Esophagus muscularis mucosa (tissue), 4 donors: ENCODE measurements at regions not wholly inside any gene's neighbourhood (a gene's known extent, or its start where the extent isn't known, plus 50 kb on each side); places are given as distances from the start of the nearest gene placed in this dataset.

Experiments used
- DNase-seq: peaks from one replicate; pipeline ENCODE4 v3.0.0-alpha.2; 2017; ENCODE audit errors: extremely low spot score
- H3K27ac ChIP-seq, 4 donors: fragments of 200-600 bp; sonication (generic); replicated peaks in 1 of 4; 1 replicate in 3 of 4; 2 replicates in 1 of 4; pipeline ENCODE4 v1.5.1; 2016 to 2019; ENCODE audit warnings: mild to moderate bottlenecking in 1 of 4
- H3K27me3 ChIP-seq, 4 donors: fragments of 200-600 bp; sonication (generic); one replicate each; pipeline versions ENCODE4 v1.5.1 to v1.6.0; 2016 to 2019
- H3K36me3 ChIP-seq, 4 donors: fragments of 200-600 bp; sonication (generic); one replicate each; pipeline ENCODE4 v1.5.1; 2016 to 2019
- H3K4me1 ChIP-seq, 4 donors: fragments of 200-600 bp; sonication (generic); one replicate each; pipeline ENCODE4 v1.5.1; 2016 to 2019
- H3K4me3 ChIP-seq, 4 donors: fragments of 200-600 bp; sonication (generic); 1 replicate in 2 of 4; 2 replicates in 2 of 4; pipeline ENCODE4 v1.5.1; 2016 to 2019; ENCODE audit warnings: mild to moderate bottlenecking in 4 of 4, moderate library complexity in 1 of 4
- H3K9me3 ChIP-seq, 4 donors: fragments of 200-600 bp; sonication (generic); 1 replicate in 3 of 4; 2 replicates in 1 of 4; pipeline ENCODE4 v1.5.1; 2016 to 2019
- EP300 ChIP-seq: sonication (generic); formaldehyde crosslinking; IDR thresholded peaks from one replicate; pipeline ENCODE4 v1.6.1; 2017; ENCODE audit warnings: antibody characterized with exemption
- POLR2A ChIP-seq: fragments of 450-650 bp; IDR thresholded peaks from one replicate; pipeline ENCODE4 v1.6.1; 2017; ENCODE audit warnings: antibody characterized with exemption, moderate library complexity, mild to moderate bottlenecking, low read depth
- POLR2AphosphoS5 ChIP-seq, 2 donors: sonication (generic); formaldehyde crosslinking; IDR thresholded peaks; one replicate each; pipeline ENCODE4 v1.6.1; 2017; ENCODE audit warnings: antibody characterized with exemption in 2 of 2
- WGBS: methylation state at CpG from one replicate; pipeline ENCODE4 v1.1.5; 2018; 5-methylcytosine and 5-hydroxymethylcytosine counted together
- intact Hi-C: fragments of 100-400 bp; cut with DNase I; formaldehyde crosslinking; loops from one replicate; pipeline ENCODE4 v1.15.1; 2023
- TF ChIP-seq, protein P1 (sequence below), 3 experiments: fragments of 200-600 bp in 2 of 3; fragments of 450-650 bp in 1 of 3; sonication (generic) in 2 of 3; IDR thresholded peaks; one replicate each; pipeline ENCODE4 v1.5.1; 2017 to 2019; ENCODE audit warnings: antibody characterized with exemption in 3 of 3, mild to moderate bottlenecking in 2 of 3, moderate library complexity in 1 of 3

GRCh38 chr21:16318651-16319300 is 589.0 kb downstream of the USP25 start:
- no peak for DNase-seq
- H3K36me3 ChIP-seq, result no peaks in the 10 kb centered on the region
- no peak overlapping the region for H3K4me3 ChIP-seq
- H3K27ac ChIP-seq, result no peak overlapping the region
- H3K27me3 ChIP-seq, result no peaks in the 10 kb centered on the region
- H3K4me1 ChIP-seq, result peaks cover 0 to 10% (median 4%) of the 10 kb centered on the region in 4 donors
- H3K9me3 ChIP-seq, result no peaks in the 10 kb centered on the region
- TF ChIP-seq POLR2AphosphoS5 (IDR thresholded peaks at IDR 0.05) (no peak), POLR2A (no peak), EP300 (no peak)
- TF ChIP-seq, protein P1, sequence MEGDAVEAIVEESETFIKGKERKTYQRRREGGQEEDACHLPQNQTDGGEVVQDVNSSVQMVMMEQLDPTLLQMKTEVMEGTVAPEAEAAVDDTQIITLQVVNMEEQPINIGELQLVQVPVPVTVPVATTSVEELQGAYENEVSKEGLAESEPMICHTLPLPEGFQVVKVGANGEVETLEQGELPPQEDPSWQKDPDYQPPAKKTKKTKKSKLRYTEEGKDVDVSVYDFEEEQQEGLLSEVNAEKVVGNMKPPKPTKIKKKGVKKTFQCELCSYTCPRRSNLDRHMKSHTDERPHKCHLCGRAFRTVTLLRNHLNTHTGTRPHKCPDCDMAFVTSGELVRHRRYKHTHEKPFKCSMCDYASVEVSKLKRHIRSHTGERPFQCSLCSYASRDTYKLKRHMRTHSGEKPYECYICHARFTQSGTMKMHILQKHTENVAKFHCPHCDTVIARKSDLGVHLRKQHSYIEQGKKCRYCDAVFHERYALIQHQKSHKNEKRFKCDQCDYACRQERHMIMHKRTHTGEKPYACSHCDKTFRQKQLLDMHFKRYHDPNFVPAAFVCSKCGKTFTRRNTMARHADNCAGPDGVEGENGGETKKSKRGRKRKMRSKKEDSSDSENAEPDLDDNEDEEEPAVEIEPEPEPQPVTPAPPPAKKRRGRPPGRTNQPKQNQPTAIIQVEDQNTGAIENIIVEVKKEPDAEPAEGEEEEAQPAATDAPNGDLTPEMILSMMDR (IDR thresholded peaks at IDR 0.05), result no peak
- intact Hi-C loops, result loop anchor here (10.0 kb wide), 1 partner anchor 124 kb away; no protein-coding TSS in a partner anchor

DNA sequence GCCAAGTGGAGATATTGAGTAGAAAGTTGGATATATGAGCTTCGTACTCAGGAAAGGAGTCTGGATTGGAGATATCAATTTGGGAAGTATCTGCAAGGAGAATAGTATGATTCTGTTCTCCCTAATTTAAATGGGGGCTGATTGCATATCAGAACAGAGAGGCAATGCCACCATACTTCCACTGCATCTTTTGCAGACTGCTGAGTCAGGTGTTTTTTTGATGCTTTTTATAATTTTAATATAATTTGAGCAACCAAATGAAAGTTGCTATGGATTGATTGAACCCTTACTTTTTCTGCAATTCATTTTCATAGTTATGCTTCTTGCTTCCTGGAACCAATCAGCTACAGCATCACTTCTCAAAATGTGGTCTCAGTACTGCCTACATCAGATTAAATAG is 590.3 kb downstream of the USP25 start:
- H3K27me3 ChIP-seq, result no peaks in the 10 kb centered on the region
- no peaks in the 10 kb centered on the region for H3K9me3 ChIP-seq
- DNase-seq, result no peak
- no peak overlapping the region for H3K4me3 ChIP-seq
- no peak overlapping the region for H3K27ac ChIP-seq
- WGBS, result 94% methylated on average over 1 of the region's 1 CpG
- TF ChIP-seq, protein P1 (IDR thresholded peaks at IDR 0.05), result no peak
- no peak for TF ChIP-seq POLR2AphosphoS5 (IDR thresholded peaks at IDR 0.05)
- no peak for TF ChIP-seq EP300
- no peak for TF ChIP-seq POLR2A
- intact Hi-C loops, result loop anchor here (10.0 kb wide), 1 partner anchor 105 kb away; no protein-coding TSS in a partner anchor
- peaks cover 0 to 10% (median 5%) of the 10 kb centered on the region in 4 donors for H3K4me1 ChIP-seq
- H3K36me3 ChIP-seq, result no peaks in the 10 kb centered on the region

- WGBS, result 32% methylated on average over 2 of the region's 2 CpGs
- H3K4me1 ChIP-seq, result peaks cover 0 to 10% (median 5%) of the 10 kb centered on the region in 4 donors
- H3K36me3 ChIP-seq, result no peaks in the 10 kb centered on the region
These were observed 592.7 kb downstream of the USP25 start for GRCh38 chr21:16322454-16322853.

DNA sequence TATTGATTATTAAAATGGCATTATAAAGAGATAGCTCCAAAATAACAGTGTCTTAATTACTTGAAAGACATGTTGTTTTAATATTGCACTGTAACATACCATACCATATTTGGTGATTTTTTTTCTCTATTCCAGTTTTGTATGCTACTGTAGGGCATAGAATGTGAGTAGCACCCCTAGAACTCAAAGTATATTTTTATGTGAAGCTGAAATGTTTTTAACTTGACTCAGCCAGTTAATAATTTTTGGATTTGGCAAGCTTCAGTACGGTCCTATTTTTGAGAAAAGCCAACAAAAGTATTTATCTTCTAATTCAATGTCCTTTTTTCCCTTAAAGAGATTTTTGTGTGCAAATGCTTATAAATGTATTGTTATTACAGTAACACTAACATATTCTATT is 593.8 kb downstream of the USP25 start:
- intact Hi-C loops, result loop anchor here (10.0 kb wide), 1 partner anchor 109 kb away; no protein-coding TSS in a partner anchor
- H3K27ac ChIP-seq, result no peak overlapping the region

More at GRCh38 chr21:16322454-16322853, 592.7 kb downstream of the USP25 start:
- no peak for TF ChIP-seq POLR2A
- TF ChIP-seq, protein P1 (IDR thresholded peaks at IDR 0.05), result no peak
- Histone ChIP-seq H3K27ac (no peak overlapping the region), H3K9me3 (no peaks in the 10 kb centered on the region), H3K27me3 (no peaks in the 10 kb centered on the region), H3K4me3 (no peak overlapping the region)
- intact Hi-C loops, result loop anchor here (10.0 kb wide), 1 partner anchor 108 kb away; no protein-coding TSS in a partner anchor
- DNase-seq, result no peak

More for the DNA sequence above, 593.8 kb downstream of the USP25 start:
- no peaks in the 10 kb centered on the region for H3K9me3 ChIP-seq
- no peaks in the 10 kb centered on the region for H3K27me3 ChIP-seq
- H3K36me3 ChIP-seq, result no peaks in the 10 kb centered on the region
- DNase-seq, result no peak
- H3K4me3 ChIP-seq, result no peak overlapping the region
- 43% methylated on average over 1 of the region's 1 CpG for WGBS
- H3K4me1 ChIP-seq, result peaks cover 0 to 10% (median 5%) of the 10 kb centered on the region in 4 donors
- TF ChIP-seq, protein P1 (IDR thresholded peaks at IDR 0.05), result no peak
- TF ChIP-seq POLR2A (no peak), POLR2AphosphoS5 (IDR thresholded peaks at IDR 0.05) (no peak), EP300 (no peak)
